ENCODE measurements at regions not wholly inside any gene's neighbourhood (a gene's known extent, or its start where the extent isn't known, plus 50 kb on each side); places are given as distances from the start of the nearest gene placed in this dataset.
"Not testable (repeated sequence)": the region's sequence is repeated elsewhere in the genome, so short reads cannot be mapped to it uniquely, and the experiment has no call there.

GRCh38 chr11:105429096-105429910 is 180.6 kb upstream of the GRIA4 start:
- no peak for DNase-seq

DNA sequence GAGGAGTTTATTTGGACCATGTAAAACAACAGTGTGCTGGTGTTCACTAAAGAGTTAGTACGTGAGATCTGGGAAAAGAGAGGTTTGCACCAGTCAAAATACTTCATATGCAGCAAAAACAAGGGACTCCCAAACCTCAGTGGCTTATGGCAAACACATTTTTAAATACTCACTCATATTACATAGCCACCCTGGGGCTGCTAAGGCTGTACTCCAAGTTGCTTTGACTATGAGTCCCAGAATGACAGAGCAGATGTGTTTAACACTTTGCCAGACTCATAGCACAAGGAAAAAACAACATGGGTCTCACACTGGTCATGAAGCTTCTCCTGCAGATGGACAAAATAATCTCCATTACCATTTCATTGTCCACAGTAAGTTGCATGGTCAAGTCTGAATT is 202.8 kb upstream of the GRIA4 start:
- no peak for DNase-seq

GRCh38 chr11:105401269-105401809 is 208.5 kb upstream of the GRIA4 start:
- DNase-seq, result no peak

- no peak for DNase-seq
These were observed 210.4 kb upstream of the GRIA4 start for GRCh38 chr11:105399511-105399910.

- DNase-seq, result no peak
These were observed 211.2 kb upstream of the GRIA4 start for GRCh38 chr11:105398636-105399035.

- DNase-seq, result no peak
These were observed 216.5 kb upstream of the GRIA4 start for GRCh38 chr11:105393326-105393725.

GRCh38 chr11:105392556-105392955 is 217.3 kb upstream of the GRIA4 start:
- DNase-seq, result no peak

DNA sequence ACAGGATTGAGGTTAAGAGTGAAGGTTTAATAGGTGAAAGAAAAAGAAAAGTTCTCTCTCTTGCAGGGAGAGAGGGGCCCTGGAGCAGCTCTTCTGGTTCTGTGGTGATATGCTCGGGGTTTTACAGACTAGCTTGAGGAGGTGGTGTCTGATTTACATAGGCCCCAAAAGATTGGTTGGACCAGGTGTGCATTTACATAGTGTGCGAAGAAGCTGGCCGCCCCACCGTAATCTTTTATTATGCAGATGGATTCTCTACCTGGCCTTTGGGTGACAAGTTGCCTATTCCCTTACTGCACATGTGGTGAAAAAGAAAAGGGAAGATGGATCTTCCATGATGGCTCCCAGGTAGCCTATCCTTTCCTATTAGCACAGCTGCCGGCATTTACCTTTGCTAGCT is 219.9 kb upstream of the GRIA4 start:
- DNase-seq, result no peak

GRCh38 chr11:105388006-105388405 is 221.9 kb upstream of the GRIA4 start:
- DNase-seq, result no peak

- no peak for DNase-seq
These were observed 227.9 kb upstream of the GRIA4 start for GRCh38 chr11:105381941-105382340.

- DNase-seq, result no peak
These were observed 232.0 kb upstream of the GRIA4 start for GRCh38 chr11:105377870-105378269.

- DNase-seq, result no peak
These were observed 232.6 kb upstream of the CARD18 start for GRCh38 chr11:105372206-105372605.

DNA sequence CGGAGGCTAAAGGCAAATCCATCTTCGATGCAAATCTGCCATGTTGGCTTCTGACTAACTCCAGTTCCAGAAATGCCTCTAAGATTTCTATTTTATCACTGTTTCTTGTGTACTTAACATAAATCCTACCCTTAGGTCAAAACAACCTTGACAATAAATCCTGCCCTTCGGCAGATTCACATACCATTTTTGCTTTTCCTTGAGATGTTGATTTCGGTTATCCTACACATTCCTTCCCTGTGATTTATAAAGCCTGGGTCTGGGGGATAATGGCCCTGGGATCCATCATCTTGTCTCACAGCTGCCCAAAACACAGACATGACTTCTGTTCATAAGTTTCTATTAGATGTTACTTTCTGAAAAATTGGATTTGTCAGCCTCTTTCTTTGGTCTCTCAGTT is 231.7 kb upstream of the CARD18 start:
- no peak for DNase-seq

DNA sequence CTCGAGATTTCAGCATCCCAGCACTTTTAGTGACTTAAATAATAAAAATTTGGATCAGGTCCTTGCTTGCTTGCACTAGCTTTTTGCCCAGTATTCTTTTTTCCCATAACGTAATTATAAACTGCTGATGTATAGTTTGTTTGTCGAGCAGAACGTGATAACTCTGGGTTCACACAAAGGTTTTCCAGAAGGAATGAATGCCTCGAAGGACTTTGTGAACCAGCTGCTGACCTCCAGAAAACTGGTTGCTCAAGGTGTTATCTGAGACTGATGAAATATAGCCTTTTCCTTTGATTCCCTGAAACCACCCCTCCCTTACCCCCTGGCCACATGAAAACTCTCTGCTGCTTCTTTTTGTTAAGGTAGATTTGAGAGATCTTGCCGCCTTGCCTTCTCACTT is 229.1 kb upstream of the CARD18 start:
- DNase-seq, result no peak

GRCh38 chr11:105367129-105367528 is 227.6 kb upstream of the CARD18 start:
- DNase-seq, result no peak

- DNase-seq, result no peak
These were observed 222.1 kb upstream of the CARD18 start for GRCh38 chr11:105361651-105362050.

DNA sequence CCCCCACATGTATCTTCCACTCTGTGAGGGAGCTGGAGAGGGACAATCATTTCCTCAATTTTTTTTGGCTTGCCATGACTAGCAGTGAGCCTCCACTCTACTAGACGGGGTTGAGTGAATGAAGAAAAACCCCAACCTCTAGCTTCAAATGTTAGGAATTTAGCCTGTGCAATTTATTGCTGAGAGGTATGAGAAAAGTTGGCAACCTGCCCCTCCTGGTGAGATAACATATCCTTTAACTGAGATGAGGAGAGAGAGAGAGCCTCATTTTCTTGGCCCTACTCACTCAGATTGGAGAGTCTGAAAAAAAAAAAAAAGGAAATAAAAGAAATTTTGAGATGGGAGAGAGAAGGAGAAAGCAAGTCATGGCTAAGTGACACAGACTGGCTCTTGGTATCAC is 218.2 kb upstream of the CARD18 start:
- DNase-seq, result no peak

DNA sequence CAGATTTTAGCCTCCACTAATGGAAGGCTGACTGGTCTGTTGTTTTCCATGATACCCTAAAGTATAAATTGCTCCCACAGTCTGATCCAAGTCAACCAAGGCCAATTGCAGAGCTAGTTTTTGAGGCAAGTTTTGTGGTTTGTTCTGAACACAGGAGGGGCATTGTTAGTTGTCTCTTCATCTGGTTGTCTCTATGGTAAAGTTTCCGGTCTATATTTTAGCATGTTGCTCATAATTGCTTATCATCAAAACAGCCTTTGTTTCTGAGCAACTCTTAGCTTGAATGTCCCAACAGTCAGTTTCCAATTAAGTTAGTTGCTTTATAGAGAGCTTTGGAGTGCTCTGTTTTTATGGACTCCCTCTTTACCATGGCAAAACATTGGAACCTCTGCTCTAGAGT is 217.6 kb upstream of the CARD18 start:
- no peak for DNase-seq

DNA sequence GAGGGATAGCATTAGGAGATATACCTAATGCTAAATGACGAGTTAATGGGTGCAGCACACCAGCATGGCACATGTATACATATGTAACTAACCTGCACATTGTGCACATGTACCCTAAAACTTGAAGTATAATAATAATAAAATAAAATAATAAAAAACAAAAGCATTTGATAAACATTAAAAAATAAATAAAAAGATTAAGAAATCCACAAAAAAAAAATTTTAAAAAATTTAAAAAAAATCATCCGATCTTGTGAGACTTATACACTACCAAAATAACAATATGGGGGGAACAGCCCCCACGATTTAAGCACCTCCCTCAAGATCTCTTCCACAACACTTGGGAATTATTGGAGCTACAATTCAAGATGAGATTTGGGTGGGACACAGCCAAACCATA is 210.3 kb upstream of the CARD18 start:
- not testable (repeated sequence) for DNase-seq

DNA sequence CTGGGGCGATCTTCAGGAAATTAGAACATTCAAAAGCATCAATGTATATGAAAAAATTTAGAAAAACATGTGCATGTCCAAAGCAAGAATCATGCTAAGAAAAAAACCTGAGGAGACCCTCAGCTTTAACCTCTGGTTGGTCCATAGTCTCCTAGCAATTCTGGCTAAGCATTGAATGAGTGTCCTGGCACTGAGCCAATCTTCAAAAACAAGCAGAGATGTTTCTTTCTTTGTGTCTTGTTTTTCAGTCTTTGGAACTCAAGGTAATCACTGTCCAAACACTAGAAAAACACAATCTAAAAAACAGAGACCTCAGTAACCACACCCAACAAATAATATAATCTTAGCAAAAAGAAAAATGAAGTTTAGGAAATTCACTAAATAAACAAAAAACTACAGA is 205.4 kb upstream of the CARD18 start:
- DNase-seq, result no peak

DNA sequence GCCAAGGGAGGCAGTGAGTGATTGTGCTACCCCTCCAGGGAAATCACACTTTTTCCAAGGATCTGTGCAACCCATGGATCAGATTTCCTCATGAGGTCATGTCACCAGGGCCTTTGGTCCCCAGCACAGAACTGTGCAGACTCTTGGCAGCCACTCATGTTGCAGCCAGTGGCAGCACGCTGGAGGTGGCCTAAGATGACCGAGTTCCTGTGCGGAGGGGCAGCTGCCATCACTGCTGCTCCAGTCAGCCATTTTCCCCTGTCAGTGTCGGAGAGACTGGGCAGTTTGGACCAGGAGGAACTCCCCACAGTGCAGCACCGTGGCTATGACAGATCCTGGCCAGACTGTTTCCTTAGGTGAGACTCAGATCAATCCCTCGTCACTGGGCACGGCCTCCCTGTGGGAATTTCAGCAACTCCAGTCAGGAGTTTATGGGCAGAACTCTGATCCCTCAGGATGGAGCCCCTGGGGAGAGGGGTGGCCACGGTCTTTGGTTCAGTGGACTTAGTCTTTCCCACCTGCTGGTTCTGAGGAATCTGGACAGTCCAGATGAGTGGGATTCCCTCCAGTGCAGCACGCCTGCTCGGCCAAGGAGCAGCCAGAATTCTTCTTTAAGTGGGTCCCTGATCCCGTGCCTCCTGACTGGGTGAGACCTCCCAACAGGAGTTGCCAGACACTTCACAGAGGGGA is 194.6 kb upstream of the CARD18 start:
- no peak for DNase-seq

GRCh38 chr11:105333153-105333552 is 193.6 kb upstream of the CARD18 start:
- DNase-seq, result no peak

GRCh38 chr11:105332171-105332570 is 192.6 kb upstream of the CARD18 start:
- DNase-seq, result no peak

GRCh38 chr11:105328061-105328460 is 188.5 kb upstream of the CARD18 start:
- DNase-seq, result no peak

All from OCI-M1 (cell line).